DND-41 (cell line): ENCODE measurements at regions not wholly inside any gene's neighbourhood (a gene's known extent, or its start where the extent isn't known, plus 50 kb on each side); places are given as distances from the start of the nearest gene placed in this dataset.

Experiments
- ATAC-seq: fragments of 200-7000 bp; cut with Tn5 transposase; 3 replicates; pipeline ENCODE4 v1.9.1; 2021; ENCODE audit warnings: low read depth; ENCODE audit not compliant: insufficient read depth
- DNase-seq: peaks from one replicate; pipeline ENCODE4 v3.0.0-alpha.2; 2020
- H2AFZ ChIP-seq: 2 replicates; pipeline ENCODE4 v1.6.0; 2012; ENCODE audit warnings: low read depth, low read length
- H3K27ac ChIP-seq: 2 replicates; pipeline ENCODE4 v1.5.1; 2012; ENCODE audit warnings: low read length, inconsistent platforms
- H3K27me3 ChIP-seq: fragments of 200-600 bp; sonication (generic); 2 replicates; pipeline ENCODE4 v1.6.0; 2012; ENCODE audit warnings: low read length, mild to moderate bottlenecking, inconsistent platforms; ENCODE audit not compliant: insufficient read depth, poor library complexity
- H3K36me3 ChIP-seq: 2 replicates; pipeline ENCODE4 v1.5.1; 2012; ENCODE audit warnings: low read length, inconsistent platforms; ENCODE audit not compliant: insufficient read depth
- H3K4me1 ChIP-seq: 2 replicates; pipeline ENCODE4 v1.5.1; 2012; ENCODE audit warnings: mild to moderate bottlenecking, low read length; ENCODE audit not compliant: insufficient read depth
- H3K4me2 ChIP-seq: 2 replicates; pipeline ENCODE4 v1.6.0; 2012; ENCODE audit warnings: mild to moderate bottlenecking, moderate library complexity, low read length, inconsistent platforms; ENCODE audit not compliant: insufficient read depth
- H3K4me3 ChIP-seq, 2 experiments: fragments of 200-600 bp in 1 of 2; shearing (Covaris generic) in 1 of 2; 2 replicates each; pipeline ENCODE4 v1.5.1; 2012 to 2016; ENCODE audit warnings: inconsistent platforms in 2 of 2, low read length in 2 of 2, mild to moderate bottlenecking in 2 of 2, low read depth in 1 of 2, moderate library complexity in 1 of 2
- H3K79me2 ChIP-seq: 2 replicates; pipeline ENCODE4 v1.6.0; 2012; ENCODE audit warnings: low read length, inconsistent platforms; ENCODE audit not compliant: insufficient read depth
- H3K9ac ChIP-seq: 2 replicates; pipeline ENCODE4 v1.6.0; 2012; ENCODE audit warnings: low read depth, mild to moderate bottlenecking, inconsistent platforms, low read length, moderate library complexity
- H3K9me3 ChIP-seq: 2 replicates; pipeline ENCODE4 v1.5.1; 2012; ENCODE audit warnings: low read length, moderate library complexity, mild to moderate bottlenecking, inconsistent platforms; ENCODE audit not compliant: insufficient read depth, severe bottlenecking
- H4K20me1 ChIP-seq: 2 replicates; pipeline ENCODE4 v1.6.0; 2012; ENCODE audit warnings: low read length; ENCODE audit not compliant: insufficient read depth
- EZH2 ChIP-seq: IDR thresholded peaks from 3 replicates; pipeline ENCODE4 v1.6.1; 2012; ENCODE audit warnings: borderline replicate concordance, low read depth, mild to moderate bottlenecking, moderate library complexity, low read length, inconsistent platforms; ENCODE audit not compliant: severe bottlenecking
- TF ChIP-seq, protein P1 (sequence below): IDR thresholded peaks from 2 replicates; pipeline ENCODE4 v1.5.1; 2012; ENCODE audit warnings: borderline replicate concordance, low read length, moderate library complexity, mild to moderate bottlenecking; ENCODE audit not compliant: poor library complexity, severe bottlenecking; ENCODE audit errors: extremely low read depth

DNA sequence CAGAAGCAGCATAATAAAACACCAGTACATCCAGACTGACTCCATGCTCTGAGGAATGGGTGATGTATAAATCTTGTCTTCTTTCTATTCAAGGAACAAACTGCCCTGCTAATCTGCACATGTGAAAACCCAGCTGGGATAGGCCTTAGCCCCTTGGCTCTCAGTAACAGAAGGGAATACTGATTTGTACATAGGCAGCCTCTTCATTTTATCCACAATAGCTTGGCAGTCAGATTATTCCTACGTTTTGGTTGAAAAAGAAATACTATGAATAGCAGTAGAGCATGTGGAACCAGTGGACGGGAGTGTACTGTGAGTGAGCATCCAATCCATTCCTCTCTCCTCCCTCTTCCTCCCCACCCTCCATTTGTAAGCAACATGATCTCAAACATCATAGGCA, 113.5 kb upstream of the ARHGAP5 start:
- DNase-seq (no peak), ATAC-seq (no peak)
- Histone ChIP-seq H3K9ac (no peak overlapping the region), H3K79me2 (no peaks in the 10 kb centered on the region), H3K36me3 (no peaks in the 10 kb centered on the region), H3K27me3 (no peaks in the 10 kb centered on the region), H3K4me1 (no peaks in the 10 kb centered on the region), H3K9me3 (no peaks in the 10 kb centered on the region), H3K4me2 (no peak overlapping the region), H3K4me3 (no peak overlapping the region), H4K20me1 (no peaks in the 10 kb centered on the region), H2AFZ (no peak overlapping the region), H3K27ac (no peak overlapping the region)
- no peak for TF ChIP-seq EZH2
- TF ChIP-seq, protein P1, sequence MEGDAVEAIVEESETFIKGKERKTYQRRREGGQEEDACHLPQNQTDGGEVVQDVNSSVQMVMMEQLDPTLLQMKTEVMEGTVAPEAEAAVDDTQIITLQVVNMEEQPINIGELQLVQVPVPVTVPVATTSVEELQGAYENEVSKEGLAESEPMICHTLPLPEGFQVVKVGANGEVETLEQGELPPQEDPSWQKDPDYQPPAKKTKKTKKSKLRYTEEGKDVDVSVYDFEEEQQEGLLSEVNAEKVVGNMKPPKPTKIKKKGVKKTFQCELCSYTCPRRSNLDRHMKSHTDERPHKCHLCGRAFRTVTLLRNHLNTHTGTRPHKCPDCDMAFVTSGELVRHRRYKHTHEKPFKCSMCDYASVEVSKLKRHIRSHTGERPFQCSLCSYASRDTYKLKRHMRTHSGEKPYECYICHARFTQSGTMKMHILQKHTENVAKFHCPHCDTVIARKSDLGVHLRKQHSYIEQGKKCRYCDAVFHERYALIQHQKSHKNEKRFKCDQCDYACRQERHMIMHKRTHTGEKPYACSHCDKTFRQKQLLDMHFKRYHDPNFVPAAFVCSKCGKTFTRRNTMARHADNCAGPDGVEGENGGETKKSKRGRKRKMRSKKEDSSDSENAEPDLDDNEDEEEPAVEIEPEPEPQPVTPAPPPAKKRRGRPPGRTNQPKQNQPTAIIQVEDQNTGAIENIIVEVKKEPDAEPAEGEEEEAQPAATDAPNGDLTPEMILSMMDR: no peak

DNA sequence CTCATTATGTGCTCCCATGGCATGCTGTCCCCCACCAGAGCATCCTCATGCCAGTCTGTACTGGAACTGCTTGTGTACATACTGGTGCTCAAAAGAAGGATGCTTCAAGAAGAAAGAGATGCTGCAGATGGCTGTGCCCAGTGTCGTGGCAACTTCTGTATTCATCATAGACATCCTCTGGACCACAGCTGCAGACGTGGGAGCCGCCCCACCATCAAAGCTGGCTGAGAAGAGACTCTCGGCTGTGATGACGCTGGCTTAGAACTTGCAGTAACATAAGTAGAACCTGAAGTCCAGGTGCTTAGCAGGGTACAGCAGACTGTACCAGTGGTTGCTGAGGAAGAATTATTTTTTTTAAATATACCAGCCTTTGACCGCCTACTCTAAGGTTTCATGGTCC, 112.6 kb upstream of the ARHGAP5 start:
- no peaks in the 10 kb centered on the region for H3K79me2 ChIP-seq
- no peak overlapping the region for H3K4me2 ChIP-seq
- no peak overlapping the region for H3K27ac ChIP-seq
- no peaks in the 10 kb centered on the region for H3K36me3 ChIP-seq
- no peaks in the 10 kb centered on the region for H3K4me1 ChIP-seq
- TF ChIP-seq, protein P1: no peak
- no peak for TF ChIP-seq EZH2
- no peaks in the 10 kb centered on the region for H4K20me1 ChIP-seq
- no peak overlapping the region for H3K4me3 ChIP-seq
- no peak overlapping the region for H2AFZ ChIP-seq
- no peak overlapping the region for H3K9ac ChIP-seq
- H3K27me3 ChIP-seq: no peaks in the 10 kb centered on the region
- H3K9me3 ChIP-seq: no peaks in the 10 kb centered on the region
- ATAC-seq (no peak), DNase-seq (no peak)

DNA sequence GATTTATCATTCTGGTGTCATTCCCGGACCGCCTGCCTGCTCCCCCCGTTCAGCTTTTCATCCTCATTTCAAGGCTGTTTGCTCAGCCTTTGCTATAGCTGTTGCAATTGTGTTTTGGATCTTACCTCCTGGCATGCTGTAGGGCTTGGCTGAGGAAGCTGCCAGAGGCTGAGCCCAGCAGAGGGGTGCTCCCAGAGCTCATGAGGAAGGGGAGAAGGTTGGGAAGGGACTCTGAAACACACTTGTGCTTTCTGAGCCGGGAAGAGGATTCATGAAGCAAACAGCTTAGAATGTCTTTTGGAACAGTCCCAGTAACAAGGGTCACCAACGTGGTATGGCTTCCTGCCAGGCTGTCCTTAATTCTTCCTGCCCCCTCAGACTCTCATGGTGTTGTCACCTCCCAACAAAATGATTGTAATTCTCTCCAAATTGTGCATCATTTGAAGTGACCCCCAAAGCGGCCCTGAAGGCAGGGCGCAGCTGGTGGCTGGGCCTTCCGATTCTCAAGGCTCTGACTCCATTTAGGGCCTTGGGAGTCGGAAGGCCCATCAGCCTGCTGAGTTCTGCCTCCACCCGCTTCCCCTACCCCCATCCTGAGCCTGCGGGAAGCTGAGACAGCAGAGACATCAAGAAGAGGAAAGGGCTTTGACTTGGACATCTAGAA, 111.9 kb upstream of the ARHGAP5 start:
- Histone ChIP-seq H3K4me2 (no peak overlapping the region), H3K36me3 (no peaks in the 10 kb centered on the region), H4K20me1 (no peaks in the 10 kb centered on the region), H3K79me2 (no peaks in the 10 kb centered on the region), H3K27ac (no peak overlapping the region), H3K4me3 (no peak overlapping the region), H3K9me3 (no peaks in the 10 kb centered on the region), H2AFZ (no peak overlapping the region; the same call in 1 of the 2 replicates), H3K4me1 (no peaks in the 10 kb centered on the region), H3K9ac (no peak overlapping the region), H3K27me3 (no peaks in the 10 kb centered on the region)
- TF ChIP-seq, protein P1: no peak
- no peak for TF ChIP-seq EZH2
- ATAC-seq (no peak), DNase-seq (no peak)
